ENCODE measurements at regions not wholly inside any gene's neighbourhood (a gene's known extent, or its start where the extent isn't known, plus 50 kb on each side); places are given as distances from the start of the nearest gene placed in this dataset.

GRCh38 chr18:70553936-70554260 lies 265.1 kb downstream of the SOCS6 start:
- no peaks in the 10 kb centered on the region for H3K27me3 ChIP-seq (replicated peaks; ENCODE audit: insufficient read depth, low read depth, low read length, poor library complexity)
- H3K27ac ChIP-seq (ENCODE audit: low read depth, low read length, poor library complexity, severe bottlenecking), result peak overlapping the region; percentile 93
- no TSS peak for BruUV-seq (replicated peaks)
- peak; percentile 89 for DNase-seq (ENCODE audit: low spot score)
- ChIA-PET CTCF (no interaction called here), POLR2A (ENCODE audit: low non-redundant PET) (interaction anchor here (0.5 to 0.6 kb wide), 2 partner anchors 21 to 63 kb away, joined by 3 read pairs; no protein-coding TSS in a partner anchor)
- intact Hi-C loops (cut with micrococcal nuclease; ENCODE audit: unreplicated experiment), result loop anchor here (1.0 to 5.0 kb wide), 3 partner anchors 51 to 152 kb away; no protein-coding TSS in a partner anchor
- H3K4me1 ChIP-seq (ENCODE audit: insufficient read depth, low read length, poor library complexity, severe bottlenecking), result peaks cover 38% of the 10 kb centered on the region
- TF ChIP-seq EZH2 (IDR thresholded peaks at IDR 0.05; ENCODE audit: borderline replicate concordance, low read depth, low read length, poor library complexity, severe bottlenecking), result no peak
- H3K9me3 ChIP-seq (ENCODE audit: low read depth, low read length, poor library complexity, severe bottlenecking), result peaks cover 11% of the 10 kb centered on the region
- no peaks in the 10 kb centered on the region for H3K36me3 ChIP-seq (ENCODE audit: insufficient read depth, low read length, poor library complexity, severe bottlenecking)
- H3K4me3 ChIP-seq (ENCODE audit: low read depth, low read length, poor library complexity, severe bottlenecking), result peak overlapping the region; percentile 34

DNA sequence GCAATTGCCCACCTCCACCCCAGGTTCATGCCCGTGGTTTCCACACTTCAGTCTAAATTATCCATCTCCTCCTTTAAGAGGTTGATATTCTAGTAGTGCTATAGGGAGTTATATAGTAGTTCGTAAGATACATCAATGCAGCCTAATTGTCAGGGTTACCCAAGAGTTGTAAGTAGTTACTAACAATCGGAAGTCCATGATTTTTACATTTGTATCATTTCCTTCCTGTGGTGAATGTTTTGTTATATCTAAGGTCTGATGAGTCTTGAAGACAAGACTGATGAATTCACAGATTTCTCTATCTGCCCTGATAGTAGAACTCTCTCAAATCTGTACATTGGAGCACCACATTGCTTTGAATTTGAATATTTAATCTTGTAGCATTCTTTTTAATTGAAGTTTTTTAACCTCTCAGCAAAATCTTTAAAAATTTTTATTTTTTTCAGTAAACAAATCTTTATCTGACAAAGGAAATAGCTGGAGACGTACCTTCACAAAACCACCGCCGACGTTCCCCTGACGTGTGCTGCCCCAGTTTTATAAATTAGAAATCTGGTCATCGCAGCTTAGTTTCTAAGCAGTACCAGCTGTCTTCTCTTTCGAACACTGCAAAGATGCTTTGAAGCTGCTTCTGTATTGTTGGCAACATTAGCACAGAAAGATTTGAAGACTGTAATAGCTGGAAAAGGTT lies 264.5 kb downstream of the SOCS6 start:
- H3K27me3 ChIP-seq (replicated peaks; ENCODE audit: insufficient read depth, low read depth, low read length, poor library complexity), result no peaks in the 10 kb centered on the region
- peak overlapping the region; percentile 34 for H3K4me3 ChIP-seq (ENCODE audit: low read depth, low read length, poor library complexity, severe bottlenecking)
- intact Hi-C loops (cut with micrococcal nuclease; ENCODE audit: unreplicated experiment), result loop anchor here (1.0 to 5.0 kb wide), 3 partner anchors 51 to 153 kb away; no protein-coding TSS in a partner anchor
- ChIA-PET POLR2A (ENCODE audit: low non-redundant PET) (interaction anchor here (0.5 kb wide), 1 partner anchor 22 kb away, joined by 3 read pairs; no protein-coding TSS in a partner anchor), CTCF (no interaction called here)
- peaks cover 11% of the 10 kb centered on the region for H3K9me3 ChIP-seq (ENCODE audit: low read depth, low read length, poor library complexity, severe bottlenecking)
- TF ChIP-seq EZH2 (IDR thresholded peaks at IDR 0.05; ENCODE audit: borderline replicate concordance, low read depth, low read length, poor library complexity, severe bottlenecking) (no peak), CTCF (conservative IDR thresholded peaks at IDR 0.05; ENCODE audit: low read depth, low read length) (no peak)
- DNase-seq (ENCODE audit: low spot score), result peak; percentile 91
- TSS peak; percentile 78 for BruUV-seq (replicated peaks)
- H3K27ac ChIP-seq (ENCODE audit: low read depth, low read length, poor library complexity, severe bottlenecking), result peak overlapping the region; percentile 93
- H3K36me3 ChIP-seq (ENCODE audit: insufficient read depth, low read length, poor library complexity, severe bottlenecking), result no peaks in the 10 kb centered on the region
- peaks cover 38% of the 10 kb centered on the region for H3K4me1 ChIP-seq (ENCODE audit: insufficient read depth, low read length, poor library complexity, severe bottlenecking)

DNA sequence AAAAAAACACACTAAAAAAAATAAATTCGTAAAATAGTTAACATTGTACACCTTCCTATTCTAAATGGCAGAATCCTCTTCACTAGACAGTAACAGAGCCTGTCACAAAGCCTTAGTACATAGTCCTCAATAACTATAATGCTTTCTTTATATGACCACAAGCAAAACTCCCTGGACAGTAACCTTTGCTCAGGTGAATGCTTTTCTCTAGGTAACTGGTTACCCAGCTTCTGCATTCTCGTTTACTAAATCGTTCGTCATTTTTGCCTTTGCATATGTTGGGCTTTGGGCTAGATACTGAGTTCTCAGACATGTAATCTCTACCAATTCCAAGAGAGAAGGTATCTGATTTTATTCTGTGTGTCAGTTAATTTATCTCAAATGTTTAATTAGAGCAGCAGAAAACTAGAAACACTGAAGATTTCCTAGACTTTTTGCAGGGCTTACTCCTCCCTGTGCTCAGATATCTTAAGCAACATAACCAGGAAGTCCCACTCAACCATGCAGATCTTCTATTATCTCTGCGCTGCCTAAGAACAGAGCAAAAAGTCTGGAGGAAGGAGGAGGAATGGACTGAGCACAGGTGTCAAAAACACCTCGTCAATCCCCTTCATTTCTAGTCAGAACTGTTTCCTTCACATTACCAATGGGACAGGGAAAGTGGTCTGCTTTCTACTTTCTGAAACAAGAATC lies 247.7 kb downstream of the SOCS6 start:
- Histone ChIP-seq H3K4me3 (ENCODE audit: low read depth, low read length, poor library complexity, severe bottlenecking) (no peak overlapping the region), H3K27ac (ENCODE audit: low read depth, low read length, poor library complexity, severe bottlenecking) (no peak overlapping the region), H3K36me3 (ENCODE audit: insufficient read depth, low read length, poor library complexity, severe bottlenecking) (no peaks in the 10 kb centered on the region), H3K4me1 (ENCODE audit: insufficient read depth, low read length, poor library complexity, severe bottlenecking) (no peaks in the 10 kb centered on the region), H3K27me3 (replicated peaks; ENCODE audit: insufficient read depth, low read depth, low read length, poor library complexity) (no peaks in the 10 kb centered on the region), H3K9me3 (ENCODE audit: low read depth, low read length, poor library complexity, severe bottlenecking) (peaks cover 5% of the 10 kb centered on the region)
- intact Hi-C loops (cut with micrococcal nuclease; ENCODE audit: unreplicated experiment), result no loop called here
- ChIA-PET POLR2A (ENCODE audit: low non-redundant PET) (no interaction called here), CTCF (no interaction called here)
- TF ChIP-seq EZH2 (IDR thresholded peaks at IDR 0.05; ENCODE audit: borderline replicate concordance, low read depth, low read length, poor library complexity, severe bottlenecking), result no peak
- TF ChIP-seq CTCF (conservative IDR thresholded peaks at IDR 0.05; ENCODE audit: low read depth, low read length), result no peak
- no peak for DNase-seq (ENCODE audit: low spot score)
- no TSS peak for BruUV-seq (replicated peaks)

Data from A673 (cell line).